ENCODE measurements at regions not wholly inside any gene's neighbourhood (a gene's known extent, or its start where the extent isn't known, plus 50 kb on each side); places are given as distances from the start of the nearest gene placed in this dataset.

DNA sequence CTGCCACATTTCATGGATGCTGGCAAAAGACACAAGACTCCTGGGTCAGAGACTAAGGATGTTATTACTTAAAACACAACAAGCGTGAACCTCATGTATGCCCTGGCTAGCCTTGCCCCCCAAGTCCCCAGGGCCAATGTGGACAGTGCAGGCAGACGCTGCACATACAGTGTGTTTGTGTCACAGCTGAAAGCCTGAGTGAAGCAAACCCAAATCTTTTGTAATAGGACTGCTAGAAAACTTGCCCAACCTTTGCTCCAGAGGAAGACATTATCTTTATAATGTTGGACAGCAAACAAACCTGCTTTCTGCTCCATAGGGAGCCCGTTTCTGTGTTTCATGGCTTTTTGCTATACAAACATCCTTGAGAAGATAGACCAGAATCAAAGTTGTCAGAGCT, 282.0 kb upstream of the RORA start:
- Histone ChIP-seq H3K9me1 (replicated peaks; ENCODE audit: control insufficient read depth, extremely low read depth, insufficient read depth, low read length) (no peaks in the 10 kb centered on the region), H3K4me1 (ENCODE audit: control insufficient read depth, extremely low read depth, insufficient read depth, low read length) (no peaks in the 10 kb centered on the region), H3K27me3 (ENCODE audit: control insufficient read depth in 2 of 2, insufficient read depth in 2 of 2, low read length in 2 of 2) (peaks cover 6 to 13% of the 10 kb centered on the region in 2 experiments), H3K9ac (replicated peaks; ENCODE audit: extremely low read depth, insufficient read depth, low read length) (no peak overlapping the region), H4K20me1 (replicated peaks; ENCODE audit: control insufficient read depth, extremely low read depth, insufficient read depth, low read length) (no peaks in the 10 kb centered on the region), H3K4me3 (replicated peaks in 1 of 3; ENCODE audit: insufficient read depth in 1 of 3, low read depth in 1 of 3, low read length in 3 of 3) (no peak overlapping the region), H3K79me2 (ENCODE audit: control insufficient read depth, insufficient read depth, low read length) (no peaks in the 10 kb centered on the region), H3K27ac (ENCODE audit: insufficient read depth, low read depth, low read length) (no peak overlapping the region), H3K4me2 (ENCODE audit: insufficient read depth, low read length) (no peak overlapping the region), H2AFZ (ENCODE audit: low read depth, low read length) (no peak overlapping the region), H3K36me3 (ENCODE audit: control insufficient read depth in 2 of 2, extremely low read depth in 1 of 2, insufficient read depth in 2 of 2, low read length in 2 of 2) (no peaks in the 10 kb centered on the region), H3K9me3 (replicated peaks; ENCODE audit: control insufficient read depth, insufficient read depth, low read length) (no peaks in the 10 kb centered on the region)
- BruUV-seq (replicated peaks): no TSS peak
- CTCF ChIA-PET: interaction anchor here (0.7 kb wide), 1 partner anchor 11 kb away, joined by 4 read pairs; no protein-coding TSS in a partner anchor
- dilution Hi-C loops (cut with MboI; ENCODE audit: extremely low pct_ligation_motif_present, low sequenced_read_pairs) (no loop called here), intact Hi-C loops (cut with micrococcal nuclease) (no loop called here)
- FAIRE-seq: no peak
- DNase-seq (ENCODE audit: low read depth, low spot score): no peak
- TF ChIP-seq EZH2 (IDR thresholded peaks at IDR 0.05; ENCODE audit: borderline replicate concordance, low read depth, low read length, severe bottlenecking): no peak
- no peak for TF ChIP-seq POLR2AphosphoS5 (IDR thresholded peaks at IDR 0.05; ENCODE audit: insufficient read depth, low read depth, low read length)
- no peak for TF ChIP-seq POLR2A (IDR thresholded peaks at IDR 0.05; ENCODE audit: low read depth, low read length)
- no peak for TF ChIP-seq CTCF (IDR thresholded peaks at IDR 0.05; ENCODE audit: extremely low read depth in 1 of 2, insufficient read depth in 1 of 2, low read depth in 1 of 2, low read length in 2 of 2)
- TF ChIP-seq GATA2 (IDR thresholded peaks at IDR 0.05; ENCODE audit: insufficient read depth, insufficient read length, low read depth, low read length): no peak
- TF ChIP-seq MAX (IDR thresholded peaks at IDR 0.05; ENCODE audit: insufficient read depth, insufficient read length): no peak
- POLR2A ChIA-PET: no interaction called here
